GM21619 (cell line): ENCODE measurements at regions not wholly inside any gene's neighbourhood (a gene's known extent, or its start where the extent isn't known, plus 50 kb on each side); places are given as distances from the start of the nearest gene placed in this dataset.

Source experiments
- ATAC-seq: cut with Tn5 transposase; IDR thresholded peaks from one replicate; pipeline ENCODE4 v1.9.1; 2021; ENCODE audit not compliant: unreplicated experiment

DNA sequence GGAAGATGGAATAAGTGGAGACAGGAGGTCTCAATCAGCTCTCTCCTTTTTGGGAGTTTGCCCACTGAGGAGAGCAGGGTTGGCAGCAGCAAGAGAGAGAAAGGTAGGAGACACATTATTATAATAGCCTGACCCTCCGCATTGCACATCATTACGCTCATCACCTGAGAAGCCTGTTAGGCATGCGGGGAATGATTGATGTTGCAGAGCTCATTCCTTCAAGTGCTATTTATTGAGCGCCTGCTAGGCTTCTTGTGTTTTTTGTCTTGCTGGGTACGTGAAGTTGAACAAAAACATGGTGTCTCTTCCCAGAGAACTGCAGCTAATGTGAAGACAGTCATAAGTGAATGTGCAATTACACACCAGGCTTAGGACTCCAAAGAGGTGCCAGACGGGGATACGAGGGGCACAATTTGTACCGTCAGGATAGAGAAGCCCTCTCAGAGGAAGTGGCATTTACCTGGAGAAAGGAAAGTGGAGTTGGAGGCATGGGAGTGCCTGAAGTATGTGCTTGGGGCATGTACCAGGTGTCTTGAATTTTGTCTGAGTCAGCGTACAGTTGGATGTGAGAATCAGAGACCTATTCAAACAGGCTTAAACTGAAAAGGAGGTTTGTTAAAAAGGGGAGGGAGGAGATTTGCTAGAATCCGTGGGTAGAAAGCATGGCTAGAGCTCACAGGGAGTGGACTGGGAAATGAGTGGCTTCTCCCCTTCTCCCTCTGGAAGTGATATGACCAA, 90.2 kb upstream of the SOD3 start:
- ATAC-seq = no peak

- no peak for ATAC-seq
These were observed 81.8 kb upstream of the SOD3 start for GRCh38 chr4:24713604-24714003.

DNA sequence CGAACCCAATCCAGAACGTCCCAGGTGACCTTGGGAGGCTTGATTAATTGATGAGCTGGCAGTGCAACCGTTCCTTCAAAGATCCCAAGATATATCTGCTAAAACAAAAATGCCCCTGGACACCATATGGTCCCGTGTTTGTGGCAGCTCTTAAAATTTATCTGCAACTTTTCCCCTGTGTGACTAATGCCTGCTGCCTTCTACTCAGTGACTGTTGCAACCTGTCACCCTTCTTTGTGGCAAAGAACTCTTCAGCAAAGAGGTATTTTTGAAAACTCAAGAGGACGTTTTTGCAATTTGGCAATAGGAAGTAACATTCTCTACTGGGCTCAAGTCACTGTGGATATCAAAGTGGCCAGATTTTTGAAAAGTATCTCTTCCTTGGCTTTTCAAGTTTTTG, 75.8 kb upstream of the SOD3 start:
- no peak for ATAC-seq

DNA sequence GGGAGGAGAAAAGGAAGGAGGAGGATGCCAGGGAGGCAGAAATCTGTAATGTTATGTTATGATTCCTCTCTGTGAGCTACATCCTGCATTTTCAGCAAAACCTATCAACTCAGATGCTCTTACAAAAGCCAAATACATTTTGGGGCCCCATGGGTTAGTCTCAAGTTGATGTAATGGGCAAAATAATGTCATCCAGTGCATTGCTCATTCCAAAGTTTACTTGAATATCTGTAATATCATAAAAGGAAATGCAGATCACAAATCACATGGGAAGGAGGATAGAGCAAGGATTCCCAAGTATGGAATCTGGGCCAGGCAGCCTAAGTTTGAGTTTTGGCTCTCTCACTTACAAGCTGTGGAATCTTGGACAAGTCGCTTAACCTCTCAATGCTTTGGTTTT, 74.9 kb upstream of the SOD3 start:
- no peak for ATAC-seq

DNA sequence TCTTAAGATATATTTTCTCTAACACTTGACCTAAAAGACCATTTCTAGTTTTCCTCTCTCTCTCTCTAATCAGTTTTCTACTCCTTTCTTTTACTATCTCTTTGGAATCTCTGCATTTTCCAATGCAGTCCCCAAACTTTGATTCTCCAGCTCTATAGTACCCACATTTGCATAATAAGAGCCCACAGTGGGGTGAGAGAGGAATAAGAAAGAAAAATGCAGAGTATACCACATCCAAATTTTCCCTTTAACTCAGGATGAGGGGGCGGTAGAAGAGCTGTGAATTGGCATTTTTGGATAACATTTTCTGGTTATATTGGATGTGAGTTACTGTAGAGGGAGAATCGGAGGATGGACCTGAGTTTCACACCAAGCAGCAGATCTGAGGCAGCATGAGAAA, 74.4 kb upstream of the SOD3 start:
- ATAC-seq = no peak

GRCh38 chr4:24722026-24722568, 73.3 kb upstream of the SOD3 start:
- no peak for ATAC-seq

DNA sequence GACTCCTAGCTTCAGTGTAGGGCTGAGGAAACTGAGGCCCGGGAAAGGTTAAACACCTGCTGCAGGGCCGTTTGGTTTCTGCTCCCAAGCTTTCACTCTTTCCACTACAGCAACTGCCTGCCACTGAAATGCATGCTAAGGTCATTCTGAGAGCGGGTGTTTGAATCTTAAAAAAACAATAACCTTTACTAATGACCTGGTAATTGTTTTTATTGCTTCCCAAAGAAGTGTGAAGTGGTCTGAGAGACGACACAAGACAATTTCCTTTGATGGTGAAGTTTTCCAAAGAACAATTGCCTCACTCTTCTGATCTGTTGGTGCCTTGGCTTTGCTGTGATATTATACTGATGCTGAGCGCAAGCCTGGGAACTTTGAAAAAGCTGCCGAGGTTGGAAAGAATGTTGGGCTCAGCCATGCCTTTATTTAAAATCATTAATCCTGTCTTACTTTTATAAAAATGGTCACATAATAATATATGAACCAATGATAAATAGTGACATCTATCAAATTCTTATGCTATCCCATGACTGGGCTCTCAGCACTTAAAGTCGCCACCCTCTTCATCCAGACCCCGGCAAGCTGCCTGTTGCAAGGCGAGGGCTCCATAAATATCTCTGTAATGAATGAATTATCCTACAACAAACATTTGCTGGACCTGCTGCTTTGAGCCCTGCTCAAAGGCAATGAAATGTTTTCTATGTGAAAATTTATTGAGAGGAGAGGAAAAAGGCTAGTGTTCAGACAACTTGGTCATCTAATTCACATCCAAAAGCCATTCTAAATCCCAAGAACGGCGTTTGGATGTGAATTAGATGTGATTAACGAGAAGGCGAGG, 67.8 kb upstream of the SOD3 start:
- no peak for ATAC-seq

DNA sequence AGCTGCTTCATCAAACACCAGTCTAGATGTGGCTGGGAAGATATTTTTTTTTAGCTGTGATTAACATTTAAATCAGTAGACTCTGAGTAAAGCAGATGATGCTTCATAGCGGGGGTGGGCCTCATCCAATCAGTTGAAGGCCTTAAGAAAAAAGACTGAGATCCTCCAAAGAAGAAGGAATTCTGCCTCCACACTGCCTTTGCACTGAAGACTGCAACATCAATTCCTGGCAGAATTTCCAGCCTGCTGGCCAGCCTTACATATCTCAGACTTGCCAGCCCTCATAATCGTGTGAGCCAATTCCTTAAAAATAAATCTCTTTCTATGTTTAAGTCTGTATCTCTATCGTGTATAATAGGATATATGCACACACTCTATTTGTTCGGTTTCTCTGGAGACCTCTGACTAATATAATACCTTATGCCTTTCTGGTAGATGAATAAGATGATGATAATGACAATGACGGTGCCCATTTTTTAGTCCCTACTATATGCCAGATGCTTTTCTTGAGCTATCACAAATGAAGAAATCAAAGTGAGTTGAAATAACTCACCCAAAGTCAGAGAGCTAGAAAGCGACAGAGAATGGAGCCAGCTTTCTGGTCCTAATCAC, 66.1 kb upstream of the SOD3 start:
- no peak for ATAC-seq

DNA sequence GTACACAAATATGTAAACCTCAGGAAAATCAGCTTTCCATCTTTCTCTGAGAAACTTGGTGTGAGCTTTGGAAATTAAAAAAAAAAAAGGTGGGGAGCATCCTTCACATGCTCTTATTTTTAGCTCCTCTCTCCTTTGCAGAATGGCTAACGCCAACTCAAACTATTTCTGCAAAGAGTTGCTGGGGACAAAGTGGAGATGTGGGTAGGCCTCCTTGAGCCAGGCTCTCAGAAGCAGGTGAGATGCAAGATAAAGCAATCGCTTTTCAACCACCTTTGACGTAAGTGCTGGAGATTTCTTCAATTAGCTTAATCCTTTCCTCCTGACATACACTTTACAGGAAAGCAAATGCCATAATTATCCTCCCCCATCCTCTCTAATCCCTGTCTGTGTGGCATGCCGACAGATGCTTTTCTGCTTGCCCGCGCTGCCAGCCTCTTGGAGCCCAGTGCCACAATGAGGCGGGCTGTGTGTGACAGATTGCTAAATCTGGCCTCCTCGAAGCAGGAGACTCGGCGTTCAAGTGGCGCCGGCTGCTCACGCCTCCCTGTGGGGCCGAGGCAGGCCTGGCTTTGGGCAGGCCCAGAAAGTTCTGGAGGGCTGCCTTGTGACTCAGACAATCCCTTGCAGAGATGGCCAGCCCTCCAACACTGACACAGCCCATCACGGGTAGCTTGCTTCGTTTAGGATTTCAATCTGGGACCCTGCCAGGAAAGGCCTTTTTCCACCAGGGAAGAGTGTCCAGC, 64.9 kb upstream of the SOD3 start:
- no peak for ATAC-seq

DNA sequence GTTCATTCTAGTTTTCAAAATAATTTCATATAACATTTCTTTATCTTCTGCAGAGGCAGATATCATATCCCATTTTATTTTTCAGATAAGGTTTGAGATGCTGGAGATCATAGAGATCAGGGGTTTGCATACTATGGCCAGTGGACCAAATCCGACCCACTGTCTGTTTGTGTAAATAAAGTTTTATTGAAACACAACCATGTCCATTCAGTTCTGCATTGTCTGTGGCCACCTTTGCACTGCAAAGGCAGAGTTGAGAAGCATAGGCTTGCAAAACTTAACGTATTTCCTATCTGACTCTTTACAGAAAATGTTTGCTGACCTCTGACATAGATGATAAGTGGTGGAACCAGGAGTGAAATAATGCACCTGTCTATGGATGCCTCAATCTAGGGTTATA, 63.9 kb upstream of the SOD3 start:
- ATAC-seq = no peak

DNA sequence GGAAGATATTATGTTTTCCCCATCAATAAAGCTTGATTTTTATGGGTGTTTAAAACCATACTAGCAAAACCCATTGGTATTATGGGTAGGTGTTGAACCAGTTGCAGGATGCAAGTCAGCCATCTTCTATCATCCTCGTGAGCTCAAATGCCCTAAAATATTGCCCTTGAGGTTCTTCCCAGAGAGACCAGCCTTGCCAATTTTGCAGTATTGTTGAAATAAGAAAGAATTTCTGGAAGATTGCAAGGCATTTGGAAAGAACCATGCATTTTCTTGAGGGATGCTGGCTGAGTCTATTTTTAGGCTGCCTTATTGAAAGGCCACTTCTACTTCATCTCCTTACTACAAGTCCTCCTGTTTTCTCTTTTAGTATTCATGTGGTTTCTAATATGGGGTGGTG, 60.9 kb upstream of the SOD3 start:
- no peak for ATAC-seq

DNA sequence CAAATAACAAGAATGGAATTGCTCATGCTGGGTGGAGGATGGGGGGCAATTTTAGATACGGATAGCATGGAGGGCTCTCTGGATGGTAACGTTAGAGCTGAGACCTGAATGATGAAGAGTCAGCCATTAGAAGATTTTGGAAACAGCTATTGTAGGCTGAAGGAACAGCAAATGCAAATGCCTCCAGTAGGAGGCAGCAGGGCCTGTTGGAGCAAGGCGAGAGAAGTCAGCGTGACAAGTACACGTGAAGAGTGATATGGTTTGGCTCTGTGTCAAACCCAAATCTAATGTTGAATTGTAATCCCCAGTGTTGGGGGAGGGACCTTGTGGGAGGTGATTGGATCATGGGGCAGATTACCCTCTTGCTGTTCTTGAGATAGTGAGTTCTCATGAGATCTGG, 59.3 kb upstream of the SOD3 start:
- no peak for ATAC-seq

GRCh38 chr4:24741910-24742309, 53.5 kb upstream of the SOD3 start:
- ATAC-seq = no peak

GRCh38 chr4:24742335-24742734, 53.0 kb upstream of the SOD3 start:
- ATAC-seq = no peak

GRCh38 chr4:24742773-24743172, 52.6 kb upstream of the SOD3 start:
- no peak for ATAC-seq

DNA sequence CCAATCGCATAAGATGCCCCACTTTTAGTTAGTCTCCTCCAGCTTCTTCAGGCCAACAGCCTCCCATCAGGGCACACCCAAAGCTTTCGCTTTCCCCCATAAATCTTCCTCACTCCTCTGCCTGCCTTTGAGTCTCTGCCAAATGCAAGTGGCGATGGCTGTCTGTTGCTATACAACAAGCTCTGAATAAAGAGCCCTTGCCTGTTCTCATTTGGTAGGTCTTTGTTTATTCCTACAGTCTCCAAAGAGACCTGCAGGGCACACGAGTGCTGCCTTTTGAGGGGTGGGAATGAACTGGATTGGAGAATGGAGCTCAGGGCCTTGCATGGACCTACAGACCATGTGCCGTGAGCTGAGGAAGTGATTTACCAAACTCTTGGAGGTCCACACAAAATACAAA, 52.2 kb upstream of the SOD3 start:
- no peak for ATAC-seq

DNA sequence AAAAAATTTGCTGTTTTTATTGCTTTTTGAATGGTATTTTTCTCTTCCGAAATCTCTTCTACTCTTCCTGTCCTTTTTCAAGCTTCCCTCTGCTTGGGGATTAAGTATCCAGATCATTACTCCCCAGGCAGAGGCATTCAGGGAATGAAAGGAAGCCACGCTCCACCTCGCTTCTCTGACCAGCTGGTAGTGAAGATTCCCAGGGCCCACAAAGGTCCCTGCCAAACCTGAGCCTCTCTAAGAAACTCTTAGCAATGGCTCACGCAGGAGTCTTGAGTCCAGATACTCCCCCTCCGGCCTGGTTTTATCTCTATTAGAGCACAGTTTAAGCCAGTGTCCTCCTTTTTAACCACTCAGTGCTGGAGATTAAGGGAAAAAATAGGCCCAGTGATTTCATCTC, 51.4 kb upstream of the SOD3 start:
- no peak for ATAC-seq

- ATAC-seq = no peak
These were observed 50.0 kb upstream of the SOD3 start for GRCh38 chr4:24745172-24745895.
